ENCODE measurements at regions not wholly inside any gene's neighbourhood (a gene's known extent, or its start where the extent isn't known, plus 50 kb on each side); places are given as distances from the start of the nearest gene placed in this dataset.

DNA sequence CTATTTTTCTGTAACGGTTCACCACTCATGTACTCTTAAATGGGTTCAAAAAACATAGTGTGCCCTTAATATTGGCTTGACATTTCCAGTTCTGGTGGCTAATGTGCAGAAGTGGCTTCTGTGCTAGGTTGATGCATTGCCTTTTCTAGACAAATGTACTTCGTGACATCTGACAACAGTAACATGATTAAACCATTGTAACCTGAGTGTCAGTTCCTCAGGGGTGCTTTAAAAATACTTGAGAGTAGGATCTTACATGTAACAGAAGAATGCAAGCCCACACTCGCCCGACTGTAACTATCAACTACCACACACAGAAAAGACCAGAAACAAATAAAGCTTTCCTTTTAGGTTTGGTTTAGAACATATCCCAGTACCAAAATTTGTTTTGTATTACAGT lies 393.4 kb upstream of the NFE2L3 start:
- TF ChIP-seq, protein P1, sequence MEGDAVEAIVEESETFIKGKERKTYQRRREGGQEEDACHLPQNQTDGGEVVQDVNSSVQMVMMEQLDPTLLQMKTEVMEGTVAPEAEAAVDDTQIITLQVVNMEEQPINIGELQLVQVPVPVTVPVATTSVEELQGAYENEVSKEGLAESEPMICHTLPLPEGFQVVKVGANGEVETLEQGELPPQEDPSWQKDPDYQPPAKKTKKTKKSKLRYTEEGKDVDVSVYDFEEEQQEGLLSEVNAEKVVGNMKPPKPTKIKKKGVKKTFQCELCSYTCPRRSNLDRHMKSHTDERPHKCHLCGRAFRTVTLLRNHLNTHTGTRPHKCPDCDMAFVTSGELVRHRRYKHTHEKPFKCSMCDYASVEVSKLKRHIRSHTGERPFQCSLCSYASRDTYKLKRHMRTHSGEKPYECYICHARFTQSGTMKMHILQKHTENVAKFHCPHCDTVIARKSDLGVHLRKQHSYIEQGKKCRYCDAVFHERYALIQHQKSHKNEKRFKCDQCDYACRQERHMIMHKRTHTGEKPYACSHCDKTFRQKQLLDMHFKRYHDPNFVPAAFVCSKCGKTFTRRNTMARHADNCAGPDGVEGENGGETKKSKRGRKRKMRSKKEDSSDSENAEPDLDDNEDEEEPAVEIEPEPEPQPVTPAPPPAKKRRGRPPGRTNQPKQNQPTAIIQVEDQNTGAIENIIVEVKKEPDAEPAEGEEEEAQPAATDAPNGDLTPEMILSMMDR (IDR thresholded peaks at IDR 0.05; ENCODE audit: insufficient read depth, low read length, poor library complexity, severe bottlenecking) = no peak
- Histone ChIP-seq H3K4me3 (replicated peaks; ENCODE audit: low read depth, low read length) (no peak overlapping the region), H3K27me3 (replicated peaks; ENCODE audit: control insufficient read depth, insufficient read depth, low read length) (no peaks in the 10 kb centered on the region; the same call in 1 of the 2 replicates), H3K36me3 (ENCODE audit: control insufficient read depth, insufficient read depth, low read length) (no peaks in the 10 kb centered on the region)
- DNase-seq (ENCODE audit: extremely low read depth, insufficient read length) = no peak

- H3K4me3 ChIP-seq (replicated peaks; ENCODE audit: low read depth, low read length) = no peak overlapping the region
- H3K27me3 ChIP-seq (replicated peaks; ENCODE audit: control insufficient read depth, insufficient read depth, low read length) = no peaks in the 10 kb centered on the region; the same call in 1 of the 2 replicates
- TF ChIP-seq, protein P1 (IDR thresholded peaks at IDR 0.05; ENCODE audit: insufficient read depth, low read length, poor library complexity, severe bottlenecking) = no peak
- no peaks in the 10 kb centered on the region for H3K36me3 ChIP-seq (ENCODE audit: control insufficient read depth, insufficient read depth, low read length)
- no peak for DNase-seq (ENCODE audit: extremely low read depth, insufficient read length)
Measured at GRCh38 chr7:25759286-25759685, 392.7 kb upstream of the NFE2L3 start.

GRCh38 chr7:25759748-25760147 lies 392.2 kb upstream of the NFE2L3 start:
- DNase-seq (ENCODE audit: extremely low read depth, insufficient read length) = no peak
- TF ChIP-seq, protein P1 (IDR thresholded peaks at IDR 0.05; ENCODE audit: insufficient read depth, low read length, poor library complexity, severe bottlenecking) = no peak
- Histone ChIP-seq H3K4me3 (replicated peaks; ENCODE audit: low read depth, low read length) (no peak overlapping the region), H3K27me3 (replicated peaks; ENCODE audit: control insufficient read depth, insufficient read depth, low read length) (no peaks in the 10 kb centered on the region; the same call in 1 of the 2 replicates), H3K36me3 (ENCODE audit: control insufficient read depth, insufficient read depth, low read length) (no peaks in the 10 kb centered on the region)

DNA sequence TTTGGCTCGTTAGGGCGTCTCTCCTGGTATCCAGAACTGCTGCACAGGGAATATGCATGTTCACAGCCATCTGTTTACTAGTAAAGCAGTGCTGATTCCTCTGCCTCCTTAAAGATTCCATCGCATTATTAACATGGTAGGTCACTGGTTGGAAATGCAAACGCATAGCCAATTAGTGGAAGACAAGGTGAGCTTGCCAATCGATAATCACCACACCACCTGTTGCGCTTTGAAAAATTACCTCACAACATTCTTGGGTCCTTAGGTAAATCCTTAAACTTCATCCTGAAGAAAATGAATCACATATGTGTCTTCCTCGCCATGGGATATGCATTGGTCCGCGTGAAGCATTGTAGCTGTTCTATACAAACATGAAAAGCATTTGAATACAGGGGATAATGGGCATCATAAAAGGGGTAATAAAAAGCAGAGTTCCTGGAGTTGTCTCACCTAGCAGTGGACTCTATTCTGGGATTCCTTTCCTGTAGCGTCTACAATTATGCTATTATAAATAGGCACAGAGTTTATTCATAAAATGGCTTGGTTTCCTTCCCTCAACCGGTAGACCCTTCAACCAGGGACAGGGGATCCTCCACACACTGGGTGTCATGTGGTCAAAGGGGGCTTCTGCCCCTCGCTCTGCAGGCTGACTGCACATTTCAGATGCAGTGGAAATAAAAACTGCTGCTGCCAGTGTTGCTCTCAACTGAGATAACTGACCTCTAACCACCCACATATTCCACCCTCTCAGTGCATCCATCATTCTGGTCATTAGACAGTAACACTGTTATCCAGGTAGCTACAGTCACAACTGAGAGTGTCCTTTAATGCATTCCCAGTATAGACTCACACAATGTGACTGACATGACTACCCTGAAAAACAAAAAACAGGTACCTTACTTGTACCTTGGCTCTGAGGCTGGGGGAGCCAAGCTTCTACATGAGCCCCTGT lies 389.2 kb upstream of the NFE2L3 start:
- Histone ChIP-seq H3K36me3 (ENCODE audit: control insufficient read depth, insufficient read depth, low read length) (no peaks in the 10 kb centered on the region), H3K4me3 (replicated peaks; ENCODE audit: low read depth, low read length) (no peak overlapping the region), H3K27me3 (replicated peaks; ENCODE audit: control insufficient read depth, insufficient read depth, low read length) (no peaks in the 10 kb centered on the region; the same call in none of the 2 replicates)
- TF ChIP-seq, protein P1 (IDR thresholded peaks at IDR 0.05; ENCODE audit: insufficient read depth, low read length, poor library complexity, severe bottlenecking) = no peak
- no peak for DNase-seq (ENCODE audit: extremely low read depth, insufficient read length)

GRCh38 chr7:25763463-25763860 lies 388.5 kb upstream of the NFE2L3 start:
- Histone ChIP-seq H3K4me3 (replicated peaks; ENCODE audit: low read depth, low read length) (no peak overlapping the region), H3K36me3 (ENCODE audit: control insufficient read depth, insufficient read depth, low read length) (no peaks in the 10 kb centered on the region), H3K27me3 (replicated peaks; ENCODE audit: control insufficient read depth, insufficient read depth, low read length) (no peaks in the 10 kb centered on the region; the same call in none of the 2 replicates)
- TF ChIP-seq, protein P1 (IDR thresholded peaks at IDR 0.05; ENCODE audit: insufficient read depth, low read length, poor library complexity, severe bottlenecking) = no peak
- no peak for DNase-seq (ENCODE audit: extremely low read depth, insufficient read length)

Data from GM06990 (cell line).